Suppressor macrophage treated with lipopolysaccharide for 4 hours (primary cell): ENCODE measurements at regions not wholly inside any gene's neighbourhood (a gene's known extent, or its start where the extent isn't known, plus 50 kb on each side); places are given as distances from the start of the nearest gene placed in this dataset.

Experiments used
- DNase-seq: peaks from one replicate; pipeline ENCODE4 v3.0.0-alpha.2; 2020

DNA sequence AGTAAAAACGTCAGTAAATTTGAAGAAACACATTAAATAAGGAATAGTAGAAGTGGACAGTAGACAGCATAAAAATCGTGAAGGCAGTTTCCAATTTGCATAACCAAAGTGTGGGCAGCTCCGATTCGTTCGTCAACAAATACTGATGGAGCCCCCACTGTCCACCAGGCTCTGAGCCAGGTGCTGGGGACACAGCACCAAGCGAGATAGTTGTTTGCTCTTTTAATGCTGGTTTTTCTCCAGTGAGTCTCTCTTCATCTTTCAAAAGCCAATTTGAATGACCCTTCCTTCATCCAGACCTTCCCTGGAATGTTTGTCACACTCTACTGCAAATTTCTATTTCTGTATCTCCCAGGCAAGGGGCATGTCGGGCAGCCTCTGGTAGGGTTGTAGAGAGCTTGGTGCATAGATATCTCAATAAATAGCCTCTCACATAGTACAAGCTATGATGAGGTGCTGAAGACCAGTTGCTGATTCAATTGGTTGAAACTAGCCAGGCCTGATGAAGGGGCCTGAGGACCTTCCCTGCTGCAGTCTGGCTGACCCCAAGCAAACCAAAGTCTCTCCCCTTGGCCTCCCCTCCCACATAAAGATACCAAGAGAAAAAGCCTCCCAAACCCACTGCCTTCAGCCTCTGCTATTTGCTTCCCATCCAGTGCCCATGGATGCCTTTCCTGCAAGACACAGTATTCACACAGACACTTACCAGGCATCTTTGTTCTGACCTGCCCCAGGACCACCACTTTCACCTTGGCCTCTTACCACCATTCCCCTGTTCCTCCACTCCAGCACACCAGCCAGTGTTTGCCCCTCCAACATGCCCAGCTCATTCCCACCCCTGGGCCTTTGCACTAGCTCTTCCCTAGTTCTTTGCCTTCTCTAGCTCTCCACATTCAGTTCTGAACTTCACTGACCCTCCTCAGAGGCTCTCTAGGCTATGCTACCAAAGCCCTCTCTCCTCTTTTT is 125.2 kb downstream of the CEBPB start:
- no peak for DNase-seq

DNA sequence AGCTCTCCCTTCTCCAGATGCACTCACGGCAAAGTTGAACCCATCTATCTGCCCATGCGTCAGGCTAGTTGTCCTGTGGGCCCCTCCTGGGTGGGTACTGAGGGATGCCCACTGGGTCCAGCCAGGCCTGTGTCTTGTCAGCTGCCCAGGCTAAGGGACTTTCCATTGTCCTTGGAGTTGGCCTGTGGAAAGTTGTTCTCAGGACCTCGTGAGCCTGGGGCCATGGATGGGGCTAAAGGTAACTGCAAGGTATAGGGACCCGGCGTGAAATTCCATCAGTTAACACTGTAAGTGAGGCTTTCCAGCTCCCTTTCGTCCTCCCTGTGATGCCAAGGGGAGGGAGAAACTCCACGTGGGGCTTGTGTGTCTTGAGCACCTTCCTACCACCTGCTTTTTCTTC is 126.5 kb downstream of the CEBPB start:
- no peak for DNase-seq

- peak; percentile 37 for DNase-seq
Measured at GRCh38 chr20:50317609-50318008, 127.0 kb downstream of the CEBPB start.

GRCh38 chr20:50318710-50319109 is 128.1 kb downstream of the CEBPB start:
- DNase-seq: peak; percentile 74

GRCh38 chr20:50320005-50320900 is 129.6 kb downstream of the CEBPB start:
- no peak for DNase-seq

GRCh38 chr20:50320901-50321796 is 130.5 kb downstream of the CEBPB start:
- DNase-seq: peak; percentile 85

DNA sequence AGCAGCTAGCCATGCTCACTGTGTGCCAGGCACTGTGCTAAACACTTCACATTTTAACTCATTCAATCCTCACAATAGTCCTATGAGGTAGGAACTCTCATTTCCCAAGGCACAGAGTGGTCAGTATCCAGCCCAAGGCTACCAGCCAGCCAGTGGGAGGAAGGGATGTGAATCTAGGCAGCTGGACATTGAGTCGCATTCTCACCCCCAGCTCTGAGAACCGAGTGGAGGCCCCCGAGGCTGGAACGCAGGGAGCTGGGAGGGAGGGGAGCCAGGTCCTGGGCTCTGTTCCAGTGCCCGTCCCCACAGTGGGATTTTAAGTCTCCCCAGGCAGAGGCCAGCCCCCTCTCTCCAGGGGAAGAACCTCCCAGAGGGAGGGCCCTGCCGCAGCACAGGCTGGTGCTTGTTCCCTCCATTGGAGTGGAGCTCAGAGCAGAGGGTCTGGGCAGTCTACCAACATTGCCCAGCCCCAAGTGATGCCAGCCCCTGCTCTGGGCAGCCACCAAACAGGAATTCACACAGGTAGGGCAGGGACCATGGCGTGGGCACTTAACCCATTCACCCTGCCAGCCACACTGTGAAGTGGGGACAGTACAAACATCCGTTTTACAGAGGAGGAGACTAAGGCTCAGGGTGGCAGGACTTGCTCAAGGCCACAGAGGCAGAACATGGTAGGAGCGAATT is 131.3 kb downstream of the CEBPB start:
- no peak for DNase-seq

DNA sequence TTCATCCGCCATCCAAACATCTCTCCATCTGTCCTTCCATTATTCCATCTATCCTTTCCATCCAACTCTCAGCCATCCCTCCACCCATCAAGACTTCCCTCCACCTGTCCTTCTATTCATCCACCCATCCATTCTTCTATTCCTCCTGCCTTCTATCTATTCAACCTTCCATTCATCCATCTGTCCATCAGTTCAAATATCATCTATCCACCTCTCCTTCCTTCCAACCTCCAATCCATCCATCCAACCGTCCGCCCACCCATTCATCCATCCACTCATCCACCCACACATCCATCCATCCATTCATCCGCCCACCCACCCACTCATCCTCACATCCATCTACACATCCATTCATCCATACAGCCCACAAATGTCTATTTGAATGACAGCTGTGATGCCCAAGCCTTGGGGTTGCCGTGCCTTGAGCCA is 132.1 kb downstream of the CEBPB start:
- no peak for DNase-seq

- no peak for DNase-seq
Measured at GRCh38 chr20:50323209-50323608, 132.6 kb downstream of the CEBPB start.

- DNase-seq: peak; percentile 78
Measured at GRCh38 chr20:50323777-50324775, 133.4 kb downstream of the CEBPB start.

DNA sequence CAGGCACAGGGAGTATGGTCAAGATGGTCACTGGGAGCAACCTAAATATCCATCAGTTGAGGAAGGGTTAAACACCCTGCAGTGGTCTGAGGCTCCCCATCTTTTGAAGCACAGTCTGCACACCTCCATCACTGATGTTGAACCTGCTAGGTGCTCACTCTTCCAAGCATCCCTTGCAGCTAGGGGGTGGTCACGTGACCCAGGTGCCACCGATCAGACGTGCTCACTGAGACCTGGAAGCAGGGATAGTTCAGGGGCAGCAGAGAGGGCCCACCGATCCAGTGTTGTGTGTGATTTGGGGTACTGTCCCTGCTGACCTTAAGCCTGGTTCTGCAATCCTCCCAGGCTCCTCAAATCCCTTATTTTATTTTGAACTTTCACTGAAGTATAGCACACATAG is 134.6 kb downstream of the CEBPB start:
- no peak for DNase-seq

DNA sequence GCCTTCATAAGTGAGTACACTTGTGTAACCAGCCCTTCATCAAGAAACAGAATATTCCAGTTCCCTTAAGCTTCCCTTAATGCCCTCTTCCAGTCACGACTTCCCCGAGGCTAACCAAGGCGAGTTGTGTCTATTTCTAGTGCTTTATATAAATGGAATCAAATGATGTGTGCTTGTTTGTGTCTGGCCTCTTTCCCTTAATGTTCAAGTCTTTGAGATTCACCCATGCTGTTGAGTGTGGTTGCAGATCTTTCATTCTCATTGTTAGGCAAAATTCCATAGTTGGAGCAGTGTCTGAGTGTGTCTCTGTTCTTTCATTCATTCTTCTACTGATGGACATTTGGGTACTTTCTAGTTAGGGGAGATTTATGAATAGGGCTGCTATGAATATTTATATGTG is 135.0 kb downstream of the CEBPB start:
- DNase-seq: no peak

DNA sequence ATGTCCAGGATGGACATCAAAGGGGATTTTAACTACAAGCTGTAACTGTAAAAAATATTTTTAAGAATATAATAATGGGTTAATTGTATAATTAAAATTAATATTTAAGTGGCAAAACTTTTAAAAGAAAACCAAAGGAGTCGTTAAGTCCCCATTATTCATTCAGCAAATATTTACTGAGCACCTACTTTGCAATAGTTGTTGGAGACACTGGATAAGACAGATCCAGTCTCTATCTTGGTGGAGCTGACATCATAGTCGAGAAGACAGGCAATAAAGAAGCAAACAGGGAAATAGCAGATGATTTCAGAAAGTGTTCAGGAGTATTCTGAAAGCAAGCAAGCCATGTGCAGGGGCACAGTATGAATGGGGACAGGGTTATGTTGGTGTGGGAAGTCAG is 137.0 kb downstream of the CEBPB start:
- no peak for DNase-seq

DNA sequence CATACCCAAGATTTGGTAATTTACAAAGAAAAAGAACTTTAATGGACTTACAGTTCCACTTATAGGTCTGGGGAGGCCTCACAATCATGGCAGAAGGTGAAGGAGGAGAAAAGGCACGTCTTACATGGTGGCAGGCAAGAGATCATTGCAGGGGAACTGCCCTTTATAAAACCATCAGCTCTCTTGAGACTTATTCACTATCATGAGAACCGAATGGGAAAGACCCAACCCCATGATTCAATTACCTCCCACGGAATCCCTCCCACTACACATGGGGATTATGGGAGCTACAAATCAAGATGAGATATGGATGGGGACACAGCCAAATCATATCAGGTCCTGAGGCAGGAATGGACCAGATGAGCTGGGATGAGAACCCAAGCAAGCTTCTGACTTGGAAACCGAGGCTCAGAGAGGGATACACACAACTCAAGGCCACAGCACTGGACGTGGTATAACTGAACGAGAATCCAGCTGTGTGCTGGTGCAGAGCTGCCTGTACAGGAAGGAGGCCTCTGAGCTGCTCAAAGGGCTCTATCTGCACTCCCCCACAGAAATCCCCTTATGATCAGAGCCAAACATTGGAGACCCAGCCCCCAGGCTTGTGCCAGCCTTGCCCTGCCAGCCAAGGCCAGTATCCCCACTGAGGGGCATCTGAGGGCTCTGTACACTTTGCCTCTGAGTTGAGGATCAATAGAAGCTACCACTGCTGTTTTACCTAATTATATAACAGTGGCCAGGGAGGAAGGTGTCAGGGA is 137.8 kb downstream of the CEBPB start:
- DNase-seq: peak; percentile 48

GRCh38 chr20:50328996-50329898 is 138.6 kb downstream of the CEBPB start:
- DNase-seq: no peak

GRCh38 chr20:50329981-50330503 is 139.4 kb downstream of the CEBPB start:
- no peak for DNase-seq

- DNase-seq: no peak
Measured at GRCh38 chr20:50330504-50331313, 140.1 kb downstream of the CEBPB start.
